Endothelial cell of umbilical vein (primary cell): ENCODE measurements at regions not wholly inside any gene's neighbourhood (a gene's known extent, or its start where the extent isn't known, plus 50 kb on each side); places are given as distances from the start of the nearest gene placed in this dataset.

ENCODE experiments used
- EZH2 ChIP-seq: IDR thresholded peaks from 2 replicates; pipeline ENCODE4 v1.6.1; 2012; ENCODE audit warnings: borderline replicate concordance, low read depth, mild to moderate bottlenecking, moderate library complexity, low read length, inconsistent platforms; ENCODE audit not compliant: severe bottlenecking
- JUN ChIP-seq: IDR thresholded peaks from 2 replicates; pipeline ENCODE4 v1.6.1; 2011; ENCODE audit warnings: borderline replicate concordance, low read depth; ENCODE audit not compliant: insufficient read length, insufficient read depth
- POLR2A ChIP-seq: IDR thresholded peaks from 2 replicates; pipeline ENCODE4 v1.6.1; 2012; ENCODE audit warnings: low read depth, mild to moderate bottlenecking, control low read depth, low read length
- TF ChIP-seq, protein P1 (sequence below), 2 donors: IDR thresholded peaks; 1 replicate in 1 of 2; 2 replicates in 1 of 2; pipeline ENCODE4 v1.5.1; 2011; ENCODE audit warnings: low read length in 2 of 2, mild to moderate bottlenecking in 2 of 2, moderate library complexity in 2 of 2, control low read depth in 1 of 2, inconsistent platforms in 1 of 2, low read depth in 1 of 2; ENCODE audit not compliant: insufficient read depth in 1 of 2; ENCODE audit errors: extremely low read depth in 1 of 2

GRCh38 chr6:163756079-163756478, 341.6 kb downstream of the QKI start:
- TF ChIP-seq, protein P1, sequence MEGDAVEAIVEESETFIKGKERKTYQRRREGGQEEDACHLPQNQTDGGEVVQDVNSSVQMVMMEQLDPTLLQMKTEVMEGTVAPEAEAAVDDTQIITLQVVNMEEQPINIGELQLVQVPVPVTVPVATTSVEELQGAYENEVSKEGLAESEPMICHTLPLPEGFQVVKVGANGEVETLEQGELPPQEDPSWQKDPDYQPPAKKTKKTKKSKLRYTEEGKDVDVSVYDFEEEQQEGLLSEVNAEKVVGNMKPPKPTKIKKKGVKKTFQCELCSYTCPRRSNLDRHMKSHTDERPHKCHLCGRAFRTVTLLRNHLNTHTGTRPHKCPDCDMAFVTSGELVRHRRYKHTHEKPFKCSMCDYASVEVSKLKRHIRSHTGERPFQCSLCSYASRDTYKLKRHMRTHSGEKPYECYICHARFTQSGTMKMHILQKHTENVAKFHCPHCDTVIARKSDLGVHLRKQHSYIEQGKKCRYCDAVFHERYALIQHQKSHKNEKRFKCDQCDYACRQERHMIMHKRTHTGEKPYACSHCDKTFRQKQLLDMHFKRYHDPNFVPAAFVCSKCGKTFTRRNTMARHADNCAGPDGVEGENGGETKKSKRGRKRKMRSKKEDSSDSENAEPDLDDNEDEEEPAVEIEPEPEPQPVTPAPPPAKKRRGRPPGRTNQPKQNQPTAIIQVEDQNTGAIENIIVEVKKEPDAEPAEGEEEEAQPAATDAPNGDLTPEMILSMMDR (IDR thresholded peaks at IDR 0.05; ENCODE audit: extremely low read depth in 1 of 2, insufficient read depth in 1 of 2, low read depth in 1 of 2, low read length in 2 of 2): no peak
- TF ChIP-seq JUN (no peak), POLR2A (no peak), EZH2 (no peak)
